COR-L47 (cell line): ENCODE measurements at regions not wholly inside any gene's neighbourhood (a gene's known extent, or its start where the extent isn't known, plus 50 kb on each side); places are given as distances from the start of the nearest gene placed in this dataset.
A peak's percentile ranks its signal among the peaks of the same experiment; 100 is the strongest.
"Not testable (repeated sequence)": the region's sequence is repeated elsewhere in the genome, so short reads cannot be mapped to it uniquely, and the experiment has no call there.

Experiments used
- DNase-seq: peaks from one replicate; lab custom pipeline; 2025; lab: John Stamatoyannopoulos, UW

GRCh38 chr7:153012203-153012602 lies 252.7 kb downstream of the ACTR3B start:
- no peak for DNase-seq

- no peak for DNase-seq
Measured at GRCh38 chr7:153017223-153017622, 257.7 kb downstream of the ACTR3B start.

GRCh38 chr7:153021542-153021941 lies 262.0 kb downstream of the ACTR3B start:
- no peak for DNase-seq

DNA sequence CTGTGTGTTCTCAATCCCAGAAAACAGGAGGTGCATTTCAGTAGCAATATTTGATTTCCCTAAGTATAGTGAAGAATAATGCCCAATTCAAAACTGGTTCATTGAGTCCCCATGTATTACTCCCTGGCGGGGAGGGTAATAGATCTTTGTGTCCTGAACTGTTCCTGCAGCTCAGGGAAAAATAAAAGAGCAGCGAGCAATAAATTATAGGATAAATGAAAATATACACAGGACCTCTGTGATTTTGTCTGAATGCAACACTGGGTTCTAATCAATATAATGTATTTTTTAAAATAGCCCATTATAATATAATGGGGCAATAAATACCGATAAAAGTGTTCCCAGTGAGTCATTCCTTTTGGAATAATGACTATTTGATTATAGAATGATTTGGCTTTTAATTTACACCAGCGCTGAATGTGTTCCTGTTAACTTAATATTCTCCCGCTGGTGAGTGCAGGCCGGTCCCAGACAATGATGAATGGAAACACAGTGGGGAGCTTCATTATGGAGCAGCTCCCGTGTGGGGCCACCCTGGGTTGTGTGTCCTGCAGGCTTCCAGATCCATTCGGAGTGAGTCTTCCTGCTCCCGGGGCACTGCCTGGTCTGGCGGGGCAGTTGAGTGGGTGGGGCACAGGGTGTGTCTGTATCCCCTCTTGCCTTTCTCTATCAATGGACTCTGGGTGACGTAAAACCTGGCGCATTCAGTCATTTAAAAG lies 263.1 kb downstream of the ACTR3B start:
- peak; percentile 37 for DNase-seq

DNA sequence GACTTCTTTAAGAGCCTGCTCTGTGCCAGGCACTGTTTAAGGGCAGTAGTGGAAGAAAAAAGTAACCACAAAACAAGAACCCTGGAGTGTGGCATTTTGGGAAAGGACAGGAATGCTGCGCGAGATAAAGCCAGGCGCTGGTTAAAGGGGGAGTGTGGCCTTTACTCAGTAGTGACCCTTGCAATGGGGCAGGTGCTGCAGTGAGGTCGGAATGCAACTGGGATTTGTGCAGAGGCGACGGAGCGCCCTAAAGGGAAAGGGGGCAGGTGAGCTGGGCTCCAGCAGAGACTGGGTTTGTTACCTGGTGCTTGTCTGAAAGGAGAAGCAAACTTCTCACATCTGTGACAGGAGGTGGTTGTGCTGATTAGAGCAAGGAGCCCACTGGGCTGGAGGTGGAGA lies 263.6 kb downstream of the ACTR3B start:
- DNase-seq, result no peak

- DNase-seq, result no peak
Measured at GRCh38 chr7:153027210-153027609, 267.7 kb downstream of the ACTR3B start.

GRCh38 chr7:153027904-153028303 lies 268.4 kb downstream of the ACTR3B start:
- DNase-seq, result no peak

GRCh38 chr7:153030976-153031375 lies 271.4 kb downstream of the ACTR3B start:
- DNase-seq, result no peak

- DNase-seq, result no peak
Measured at GRCh38 chr7:153034791-153035190, 275.2 kb downstream of the ACTR3B start.

GRCh38 chr7:153036396-153037063 lies 277.0 kb downstream of the ACTR3B start:
- DNase-seq, result no peak

DNA sequence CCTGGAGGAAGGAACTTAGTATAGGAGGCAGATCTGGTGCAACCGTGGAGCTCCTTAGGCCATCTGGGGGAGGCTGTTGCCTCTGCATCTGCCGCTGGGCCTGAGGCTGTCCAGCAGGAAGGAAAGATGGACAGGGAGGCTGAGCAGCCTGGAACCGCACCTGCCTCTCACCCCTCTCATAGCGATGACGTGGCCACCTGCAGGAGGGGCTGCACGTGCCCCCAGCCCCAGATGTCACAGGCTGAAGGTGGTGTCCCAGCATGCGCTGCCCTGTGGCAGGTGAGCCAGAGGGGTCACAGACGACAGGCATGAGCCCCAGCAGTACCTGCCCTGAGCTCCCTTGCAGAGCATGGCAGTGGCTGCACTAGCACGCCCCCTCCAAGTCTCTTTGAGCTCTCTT lies 283.9 kb downstream of the ACTR3B start:
- DNase-seq, result no peak

GRCh38 chr7:153044981-153045380 lies 285.4 kb downstream of the ACTR3B start:
- no peak for DNase-seq

- no peak for DNase-seq
Measured at GRCh38 chr7:153047079-153047959, 287.8 kb downstream of the ACTR3B start.

DNA sequence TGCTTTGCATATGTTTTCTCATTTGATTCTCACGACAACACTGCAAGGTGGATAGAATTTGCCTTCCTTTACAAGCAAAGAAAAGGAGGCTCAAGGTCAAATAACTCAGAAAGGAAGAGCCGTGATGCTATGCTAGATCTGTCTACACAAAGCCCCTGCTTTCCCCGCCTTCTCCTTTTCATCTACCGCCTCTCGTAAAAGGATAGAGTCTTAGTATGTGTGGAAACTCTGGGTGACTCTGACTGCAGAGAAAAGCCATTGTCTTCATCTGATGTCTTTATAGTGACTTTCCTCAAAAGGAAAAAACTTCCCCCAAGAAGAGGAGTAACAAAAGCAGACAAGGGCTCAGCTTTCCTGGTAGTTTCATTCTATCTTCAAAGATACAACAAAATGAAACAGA lies 292.7 kb downstream of the ACTR3B start:
- no peak for DNase-seq

GRCh38 chr7:153061910-153062528 lies 302.5 kb downstream of the ACTR3B start:
- DNase-seq, result no peak

GRCh38 chr7:153065051-153065450 lies 305.5 kb downstream of the ACTR3B start:
- DNase-seq, result no peak

DNA sequence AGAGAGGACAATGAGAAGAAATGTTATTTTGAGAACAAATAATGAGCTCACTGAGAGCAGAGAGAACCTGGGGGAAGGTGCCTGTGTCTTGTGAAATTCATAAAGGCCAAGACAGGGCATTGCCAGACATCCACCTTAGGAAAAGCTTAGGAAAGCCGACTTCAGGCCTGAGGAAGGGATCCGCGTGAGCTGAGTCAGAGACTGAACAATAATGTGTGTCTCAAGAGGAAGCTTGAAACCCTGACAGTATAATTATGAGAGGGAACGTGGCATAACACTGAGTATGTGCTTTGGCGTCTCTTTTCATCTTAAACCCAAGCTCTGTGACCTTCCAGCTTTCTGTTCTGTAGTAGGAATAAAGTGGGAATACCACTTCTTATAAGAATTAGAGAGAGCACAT lies 307.2 kb downstream of the ACTR3B start:
- no peak for DNase-seq

DNA sequence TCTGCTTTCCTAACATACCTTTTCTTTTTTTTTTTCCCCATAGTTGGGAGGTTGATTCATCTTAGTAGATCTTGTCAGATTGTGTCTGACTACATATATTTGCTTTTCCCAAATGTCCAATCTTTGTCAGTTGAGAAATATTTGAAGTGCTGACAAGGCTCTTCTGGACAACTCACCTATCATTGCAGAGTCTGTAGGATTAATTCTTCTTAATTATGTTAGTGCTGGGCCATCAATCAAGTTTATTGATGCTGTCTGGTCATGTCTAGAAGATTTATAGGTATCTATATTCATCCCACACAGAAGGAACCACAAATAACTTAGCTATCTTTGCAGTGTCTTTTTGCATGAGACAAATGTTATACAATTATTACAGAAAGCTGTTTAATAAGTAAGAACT lies 310.6 kb downstream of the ACTR3B start:
- DNase-seq, result no peak

- no peak for DNase-seq
Measured at GRCh38 chr7:153072806-153073205, 313.3 kb downstream of the ACTR3B start.

GRCh38 chr7:153076289-153076688 lies 316.7 kb downstream of the ACTR3B start:
- DNase-seq, result not testable (repeated sequence)

GRCh38 chr7:153081496-153081895 lies 321.9 kb downstream of the ACTR3B start:
- DNase-seq, result no peak

- DNase-seq, result no peak
Measured at GRCh38 chr7:153084278-153084677, 324.7 kb downstream of the ACTR3B start.
